ENCODE measurements at regions not wholly inside any gene's neighbourhood (a gene's known extent, or its start where the extent isn't known, plus 50 kb on each side); places are given as distances from the start of the nearest gene placed in this dataset.

- DNase-seq (ENCODE audit: extremely low spot score): peak; percentile 1
- CTCF ChIA-PET: no interaction called here
- TF ChIP-seq CTCF (IDR thresholded peaks at IDR 0.05; ENCODE audit: control extremely low read depth, extremely low read depth, low read depth, missing control alignments): no peak
- POLR2A ChIA-PET: no interaction called here
Observed at GRCh38 chr7:63025815-63026214, 972.8 kb upstream of the ZNF722 start.

DNA sequence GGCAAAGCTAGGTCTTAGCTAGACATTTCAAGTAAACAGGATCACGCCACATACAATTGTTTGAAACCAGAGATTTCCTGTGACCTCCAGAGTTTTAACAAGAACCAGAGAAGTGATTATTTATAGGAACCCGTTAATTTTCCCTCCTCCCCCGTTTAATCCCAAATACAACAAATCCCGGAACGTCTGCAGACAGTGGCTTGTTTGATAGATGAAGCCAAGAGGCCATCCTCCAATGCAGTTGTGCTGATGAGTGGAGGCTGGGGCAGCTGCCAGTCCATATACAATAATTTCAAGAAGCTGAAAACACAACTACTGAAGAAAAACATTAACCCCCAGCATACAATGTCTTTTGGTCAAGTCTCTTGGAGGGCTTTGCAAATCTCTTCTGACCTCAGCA is 971.6 kb upstream of the ZNF722 start:
- DNase-seq (ENCODE audit: extremely low spot score): no peak
- ChIA-PET POLR2A (no interaction called here), CTCF (no interaction called here)
- no peak for TF ChIP-seq CTCF (IDR thresholded peaks at IDR 0.05; ENCODE audit: control extremely low read depth, extremely low read depth, low read depth, missing control alignments)

DNA sequence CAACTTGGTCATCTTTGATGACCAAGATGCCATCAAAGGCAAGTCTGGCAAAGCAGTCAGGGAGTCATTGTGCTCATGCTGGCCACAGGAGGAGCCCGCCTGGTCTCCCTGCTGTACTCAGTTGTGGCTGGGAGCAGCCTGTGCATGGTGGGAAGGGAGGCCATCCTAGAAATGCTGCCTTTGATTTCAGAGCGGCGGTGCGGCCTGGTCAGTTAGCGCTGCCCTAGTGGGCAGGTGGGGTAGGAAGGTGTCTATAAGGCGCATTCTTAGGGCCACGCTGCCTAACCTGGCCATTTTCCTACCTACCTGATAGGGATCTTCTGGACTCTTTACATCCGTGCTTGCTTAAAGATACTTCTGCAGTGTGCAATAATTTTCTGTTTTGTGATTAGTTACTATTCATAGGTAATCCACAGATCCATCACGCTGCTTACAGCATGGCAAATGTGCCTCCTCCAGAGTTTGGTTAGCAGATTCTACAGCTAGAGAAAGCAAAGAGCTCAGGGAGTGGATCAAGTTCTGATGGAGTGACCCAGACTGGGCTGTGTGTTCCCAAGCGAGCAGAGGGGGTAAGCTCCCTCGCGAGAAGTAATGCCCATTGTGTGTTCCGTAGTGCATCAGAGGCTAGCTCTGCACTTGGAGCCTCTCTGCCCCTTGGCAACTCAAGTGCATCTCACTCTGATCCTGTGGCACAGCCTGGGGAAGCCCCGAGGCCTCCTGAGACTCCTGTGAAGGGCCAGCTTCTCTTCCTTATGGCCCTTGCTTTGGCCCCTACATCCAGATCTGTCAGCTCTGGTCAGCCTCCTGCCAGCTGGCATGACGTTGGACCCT is 970.1 kb upstream of the ZNF722 start:
- POLR2A ChIA-PET: no interaction called here
- TF ChIP-seq CTCF (IDR thresholded peaks at IDR 0.05; ENCODE audit: control extremely low read depth, extremely low read depth, low read depth, missing control alignments): no peak
- CTCF ChIA-PET: no interaction called here
- DNase-seq (ENCODE audit: extremely low spot score): no peak

- DNase-seq (ENCODE audit: extremely low spot score): no peak
- POLR2A ChIA-PET: no interaction called here
- TF ChIP-seq CTCF (IDR thresholded peaks at IDR 0.05; ENCODE audit: control extremely low read depth, extremely low read depth, low read depth, missing control alignments): no peak
- CTCF ChIA-PET: no interaction called here
Observed at GRCh38 chr7:63029207-63029522, 969.5 kb upstream of the ZNF722 start.

- POLR2A ChIA-PET: no interaction called here
- CTCF ChIA-PET: no interaction called here
- no peak for TF ChIP-seq CTCF (IDR thresholded peaks at IDR 0.05; ENCODE audit: control extremely low read depth, extremely low read depth, low read depth, missing control alignments)
- DNase-seq (ENCODE audit: extremely low spot score): no peak
Observed at GRCh38 chr7:63030061-63030460, 968.6 kb upstream of the ZNF722 start.

DNA sequence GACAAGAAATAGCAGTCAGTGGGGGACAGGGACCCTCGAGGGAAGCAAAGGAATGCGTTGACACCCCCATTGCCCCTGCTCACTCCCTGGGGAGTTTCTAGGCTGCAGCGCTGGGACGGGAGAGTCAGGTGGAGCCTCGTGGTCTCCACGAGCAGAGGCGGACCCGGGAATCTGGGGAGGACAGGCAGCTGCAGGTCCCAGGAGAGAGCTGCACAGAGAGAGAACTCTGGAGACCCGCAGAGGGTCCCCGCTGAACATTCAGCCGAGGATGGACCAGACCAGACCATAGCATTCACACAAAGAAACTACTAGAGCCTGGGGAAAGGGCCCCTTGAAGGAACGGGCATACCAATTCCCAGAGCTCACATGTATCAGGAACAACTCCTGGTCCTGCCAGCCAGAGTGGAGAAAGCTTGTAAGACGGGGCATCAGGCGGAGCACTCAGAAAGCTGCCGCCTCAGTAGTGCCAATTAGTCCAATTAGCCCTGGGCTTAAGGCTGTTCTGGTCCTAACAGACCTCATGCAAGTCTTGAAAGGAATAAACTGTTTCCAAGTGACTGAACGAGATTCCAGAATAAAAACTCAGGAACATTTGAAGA is 966.7 kb upstream of the ZNF722 start:
- ChIA-PET CTCF (no interaction called here), POLR2A (no interaction called here)
- TF ChIP-seq CTCF (IDR thresholded peaks at IDR 0.05; ENCODE audit: control extremely low read depth, extremely low read depth, low read depth, missing control alignments): no peak
- no peak for DNase-seq (ENCODE audit: extremely low spot score)

Measured in GM10248 (cell line).